ENCODE measurements at regions not wholly inside any gene's neighbourhood (a gene's known extent, or its start where the extent isn't known, plus 50 kb on each side); places are given as distances from the start of the nearest gene placed in this dataset.

DNA sequence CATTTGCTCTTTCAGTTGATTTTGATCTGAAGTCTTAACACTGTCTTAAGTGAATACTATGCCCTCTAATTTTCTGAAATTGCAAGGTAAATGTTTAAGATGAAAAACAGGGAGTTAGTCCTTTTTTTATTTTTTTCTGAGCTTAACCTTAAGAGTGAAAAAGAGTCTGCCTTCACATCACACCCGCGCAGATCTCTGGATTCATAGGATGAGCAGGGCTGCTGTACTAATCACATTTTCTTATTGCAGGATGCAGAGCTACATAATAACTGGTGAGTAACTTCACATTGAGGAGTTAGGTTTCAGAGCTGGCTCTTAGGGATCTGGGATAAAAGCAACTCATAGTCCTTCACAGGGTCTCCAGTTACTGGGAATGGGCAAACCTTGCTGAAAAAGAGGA, 188.7 kb upstream of the ATP1B1 start:
- DNase-seq (ENCODE audit: low read depth) = no peak

GRCh38 chr1:168918860-168919741, 187.4 kb upstream of the ATP1B1 start:
- no peak for DNase-seq (ENCODE audit: low read depth)

DNA sequence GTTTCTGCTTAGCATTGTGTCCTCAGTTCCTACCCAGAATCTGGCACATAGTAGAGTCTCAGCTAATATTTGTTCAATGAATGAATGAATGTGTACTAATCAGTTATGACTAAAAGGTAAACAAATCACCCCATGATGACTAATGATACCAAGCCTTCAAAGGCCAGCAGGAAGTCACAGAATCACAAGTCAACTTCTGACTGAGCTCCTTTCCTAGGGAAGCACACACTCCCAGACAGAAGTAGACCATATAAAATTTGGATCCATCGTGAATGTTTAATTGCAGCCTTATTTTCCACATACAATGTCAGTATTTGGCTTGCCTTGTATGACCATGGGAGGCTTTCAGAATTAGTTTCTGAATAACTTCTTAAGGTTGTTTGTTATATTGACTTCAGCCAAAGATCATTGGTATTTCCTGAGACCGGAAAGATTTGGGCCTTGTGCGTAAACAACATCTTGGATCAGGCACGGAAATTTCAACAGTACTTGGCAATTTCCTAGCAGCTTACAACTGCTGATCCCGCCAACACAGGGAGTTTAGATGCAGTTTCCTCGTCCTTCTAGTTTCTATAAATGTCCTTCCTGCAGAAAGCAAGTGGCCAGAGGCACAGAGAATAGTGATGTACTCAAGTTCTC, 185.9 kb upstream of the ATP1B1 start:
- no peak for DNase-seq (ENCODE audit: low read depth)

- DNase-seq (ENCODE audit: low read depth) = no peak
Observed at GRCh38 chr1:168921629-168922028, 184.9 kb upstream of the ATP1B1 start.

DNA sequence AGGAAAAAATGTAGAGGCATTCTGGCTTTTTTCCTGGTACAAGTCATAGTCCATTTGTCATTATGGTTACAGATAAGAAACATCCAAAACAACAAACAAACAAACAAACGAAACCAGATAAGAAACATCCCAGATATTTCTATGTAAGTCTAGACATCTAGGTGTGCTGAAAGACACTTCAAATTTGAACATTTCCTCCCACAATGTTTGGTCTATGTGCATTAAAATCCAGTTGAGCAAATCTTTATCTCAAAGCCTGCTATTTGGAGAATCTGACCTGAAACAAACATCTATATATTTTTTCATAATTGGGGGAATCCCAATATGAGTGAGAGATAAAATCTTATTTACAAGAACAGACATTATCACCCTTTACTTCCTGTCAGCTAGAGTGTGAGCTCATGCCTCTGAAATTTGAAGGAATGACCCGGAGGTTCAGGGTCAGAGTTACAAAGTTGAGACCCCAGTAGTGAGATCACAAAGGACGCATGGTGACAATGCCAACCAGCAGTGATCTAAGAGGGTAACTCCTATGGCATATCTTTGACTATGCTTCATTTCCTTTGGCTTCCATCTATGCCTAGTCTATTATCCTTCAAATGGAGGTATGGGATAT, 182.9 kb upstream of the ATP1B1 start:
- DNase-seq (ENCODE audit: low read depth) = no peak

DNA sequence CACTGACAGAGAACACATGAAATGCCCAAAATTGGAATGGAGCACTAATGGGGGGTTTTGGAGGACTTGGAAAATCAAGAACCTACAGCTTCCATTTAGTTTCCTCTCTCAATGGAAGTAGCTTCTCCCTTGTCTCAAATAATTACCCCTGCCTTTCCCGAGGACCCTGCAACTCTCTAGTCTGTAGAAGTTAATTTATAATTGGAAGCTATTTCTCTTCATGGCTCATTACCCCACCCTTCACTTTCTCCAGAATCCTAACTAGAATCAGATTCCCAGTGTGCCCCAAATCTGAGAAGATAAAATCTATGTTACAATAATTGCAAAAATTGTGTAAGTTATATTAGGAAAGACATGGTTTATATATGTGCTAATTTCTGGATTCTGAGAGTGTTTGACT, 181.5 kb upstream of the ATP1B1 start:
- no peak for DNase-seq (ENCODE audit: low read depth)

- DNase-seq (ENCODE audit: low read depth) = no peak
Observed at GRCh38 chr1:168926236-168926635, 180.3 kb upstream of the ATP1B1 start.

- DNase-seq (ENCODE audit: low read depth) = no peak
Observed at GRCh38 chr1:168932539-168932938, 174.0 kb upstream of the ATP1B1 start.

- DNase-seq (ENCODE audit: low read depth) = no peak
Observed at GRCh38 chr1:168933141-168933805, 173.2 kb upstream of the ATP1B1 start.

DNA sequence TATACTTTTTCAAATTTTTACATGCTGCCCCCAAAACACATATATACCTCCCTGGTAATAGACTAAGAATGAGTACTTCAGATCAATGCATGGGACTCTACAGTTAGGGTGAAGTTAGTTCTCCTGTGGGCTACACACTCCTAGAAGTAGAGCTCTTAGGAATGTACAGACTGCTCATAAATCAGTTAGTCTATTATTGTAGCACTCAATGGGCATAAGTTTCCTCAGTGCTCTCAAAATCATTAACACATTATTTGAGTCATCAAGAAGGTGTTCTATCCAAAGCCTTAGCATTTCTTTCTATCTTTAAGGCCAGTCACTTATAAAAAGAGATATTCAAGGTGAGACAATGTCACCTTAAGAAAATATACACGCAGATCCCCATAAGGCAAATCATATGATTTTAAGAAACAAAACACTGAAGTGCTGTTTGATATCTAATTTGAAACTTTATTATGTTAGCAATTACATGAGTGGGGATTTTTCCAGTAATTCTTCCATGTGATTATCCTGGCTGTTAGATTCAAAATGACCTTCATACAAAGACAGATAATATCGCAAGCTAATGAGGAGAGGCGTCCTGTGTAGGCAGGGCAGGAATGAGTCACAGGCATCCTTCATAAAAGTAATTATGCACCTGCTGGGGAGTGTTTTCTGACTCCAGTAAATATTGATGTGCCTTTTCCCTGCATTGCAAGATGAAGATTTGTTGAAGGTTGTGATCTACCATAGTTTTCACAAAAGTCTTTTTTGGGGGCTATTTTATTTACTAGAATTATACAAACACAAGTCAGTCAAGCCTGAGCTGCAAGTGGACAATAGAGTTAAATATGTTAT, 167.2 kb upstream of the ATP1B1 start:
- no peak for DNase-seq (ENCODE audit: low read depth)

GRCh38 chr1:168939947-168940223, 166.6 kb upstream of the ATP1B1 start:
- no peak for DNase-seq (ENCODE audit: low read depth)

- no peak for DNase-seq (ENCODE audit: low read depth)
Observed at GRCh38 chr1:168941640-168942039, 164.8 kb upstream of the ATP1B1 start.

- no peak for DNase-seq (ENCODE audit: low read depth)
Observed at GRCh38 chr1:168942165-168942564, 164.3 kb upstream of the ATP1B1 start.

- peak; percentile 8 for DNase-seq (ENCODE audit: low read depth)
Observed at GRCh38 chr1:168945870-168946269, 160.6 kb upstream of the ATP1B1 start.

GRCh38 chr1:168947041-168947440, 159.4 kb upstream of the ATP1B1 start:
- no peak for DNase-seq (ENCODE audit: low read depth)

DNA sequence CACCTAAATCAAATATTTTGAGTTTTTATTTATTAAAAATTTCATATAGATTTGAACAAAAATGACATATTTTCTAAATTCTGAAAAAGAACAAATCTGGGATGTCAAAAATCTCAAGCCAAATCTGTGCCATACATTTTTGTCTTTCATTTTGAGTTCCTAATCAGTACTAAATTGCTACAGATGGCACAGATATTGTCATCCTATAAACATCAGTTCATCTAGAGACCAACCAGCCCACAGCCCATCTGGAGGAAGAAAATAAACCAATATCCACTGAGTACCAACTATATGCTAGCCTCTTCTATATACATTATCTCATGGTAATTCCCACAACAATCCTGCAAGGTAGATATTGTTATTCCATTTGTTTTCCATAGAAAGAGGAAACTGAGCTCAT, 156.8 kb upstream of the ATP1B1 start:
- DNase-seq (ENCODE audit: low read depth) = no peak

- DNase-seq (ENCODE audit: low read depth) = no peak
Observed at GRCh38 chr1:168957818-168958217, 148.7 kb upstream of the ATP1B1 start.

- DNase-seq (ENCODE audit: low read depth) = no peak
Observed at GRCh38 chr1:168958562-168959289, 147.8 kb upstream of the ATP1B1 start.

DNA sequence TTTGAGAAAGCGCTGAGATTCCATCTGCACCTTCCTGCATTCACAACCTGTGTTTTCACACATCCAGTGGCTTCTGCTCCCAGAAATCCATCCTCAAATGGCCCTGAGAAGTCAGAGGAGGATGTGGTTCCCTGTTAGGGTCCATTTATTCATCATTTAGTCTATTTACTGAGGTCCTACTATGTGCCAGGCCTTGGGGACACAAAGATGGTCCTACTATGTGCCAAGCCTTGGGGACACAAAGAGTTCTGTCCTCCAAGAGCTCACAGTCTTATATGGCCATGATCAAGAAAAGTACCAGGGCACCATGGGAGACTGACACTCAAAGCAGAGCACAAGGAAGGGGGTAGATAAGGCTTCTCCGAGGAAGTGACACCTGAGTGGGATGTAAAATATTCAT, 147.1 kb upstream of the ATP1B1 start:
- no peak for DNase-seq (ENCODE audit: low read depth)

DNA sequence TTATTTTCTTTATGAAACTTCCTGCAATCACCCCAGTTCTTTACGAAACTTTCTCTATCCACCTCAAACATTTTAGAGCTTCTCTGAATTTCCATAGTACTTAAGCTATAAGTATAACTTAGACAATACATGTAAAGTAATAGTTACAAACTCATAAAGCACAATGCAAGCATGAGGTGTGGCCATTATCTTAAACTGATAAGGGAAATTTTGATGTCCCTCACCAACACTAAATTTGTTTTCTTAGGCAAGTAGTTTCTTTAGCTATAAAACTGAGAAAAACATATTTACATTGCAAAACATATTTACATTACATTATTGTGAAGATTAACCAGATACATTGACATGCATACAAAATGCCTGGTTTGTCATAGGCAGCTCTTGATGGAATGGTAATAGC, 146.4 kb upstream of the ATP1B1 start:
- DNase-seq (ENCODE audit: low read depth) = no peak

GRCh38 chr1:168960595-168960994, 145.9 kb upstream of the ATP1B1 start:
- DNase-seq (ENCODE audit: low read depth) = no peak
